ENCODE measurements at regions not wholly inside any gene's neighbourhood (a gene's known extent, or its start where the extent isn't known, plus 50 kb on each side); places are given as distances from the start of the nearest gene placed in this dataset.

DNA sequence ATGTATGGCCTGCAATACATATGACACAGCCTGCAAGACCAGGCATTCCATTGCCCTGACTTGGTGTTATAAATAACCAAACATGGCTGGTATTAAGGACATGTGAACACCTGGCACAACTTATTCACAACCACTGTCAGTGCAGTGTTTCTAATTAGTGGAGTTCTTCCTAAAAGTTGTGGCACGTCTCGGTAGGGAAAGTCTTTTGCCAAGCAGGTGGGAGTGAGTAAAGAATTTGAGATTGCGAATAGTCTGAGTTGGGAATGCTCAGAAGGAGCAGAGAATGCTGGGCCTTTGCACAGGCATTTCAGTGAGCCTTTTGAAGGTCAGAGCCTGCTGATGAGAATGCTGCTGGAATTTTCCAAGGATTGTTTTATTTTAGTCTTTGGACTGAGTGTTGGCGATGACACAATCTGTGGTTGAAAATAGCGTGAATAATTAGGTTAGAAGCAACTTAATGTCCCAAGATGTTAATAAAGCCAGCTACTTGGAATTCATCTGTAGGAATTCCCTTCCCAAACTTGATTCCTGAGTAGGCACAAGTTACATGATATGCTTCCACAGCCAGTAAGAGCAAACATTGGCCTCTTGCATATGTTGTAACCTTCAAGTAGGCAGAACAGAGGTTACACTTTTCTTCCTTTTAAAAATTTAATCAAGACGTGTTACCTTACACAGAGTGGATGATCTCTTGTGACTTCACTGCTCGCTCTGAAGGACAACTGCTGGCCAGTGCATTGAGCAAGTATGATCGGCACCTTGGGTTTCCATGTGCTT lies 83.6 kb upstream of the PGRMC2 start:
- ChIA-PET CTCF (no interaction called here), POLR2A (no interaction called here)
- Histone ChIP-seq H3K4me1 (ENCODE audit: control insufficient read depth, insufficient read depth, low read length) (no peaks in the 10 kb centered on the region), H3K27ac (ENCODE audit: extremely low read depth, low read depth, low read length) (no peak overlapping the region), H3K9me3 (ENCODE audit: control insufficient read depth, insufficient read depth, low read depth, low read length) (no peaks in the 10 kb centered on the region), H3K36me3 (ENCODE audit: control insufficient read depth in 2 of 2, insufficient read depth in 1 of 2, low read length in 2 of 2) (no peaks in the 10 kb centered on the region), H3K4me3 (ENCODE audit: low read depth, low read length) (no peak overlapping the region)
- TF ChIP-seq KLF8 (tag by site-specific recombination; IDR thresholded peaks at IDR 0.05) (no peak), ZNF341 (tag by site-specific recombination; IDR thresholded peaks at IDR 0.05; ENCODE audit: low read depth) (no peak), ZNF558 (tag by site-specific recombination; IDR thresholded peaks at IDR 0.05) (no peak), ZFHX2 (tag by site-specific recombination; conservative IDR thresholded peaks at IDR 0.05) (no peak)

DNA sequence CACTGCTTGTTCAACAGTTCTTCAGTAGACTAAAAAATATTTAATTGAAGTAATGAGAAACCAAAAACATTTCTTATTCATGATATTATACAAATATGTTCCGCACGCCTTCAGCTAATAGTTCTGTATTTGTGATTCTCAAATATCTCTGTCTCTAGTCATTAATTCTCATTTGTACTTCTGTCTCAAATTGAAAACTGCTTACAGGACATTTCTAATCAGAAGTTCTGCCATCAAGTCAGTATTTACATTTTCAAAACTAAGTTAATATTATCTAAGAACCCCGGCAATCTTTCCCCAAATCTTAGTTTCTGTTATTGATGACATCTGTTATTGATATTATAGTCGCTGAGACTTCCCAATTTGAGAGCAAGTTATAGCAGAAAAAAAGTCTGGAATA lies 78.6 kb upstream of the PGRMC2 start:
- CTCF ChIA-PET: interaction anchor here (0.5 to 0.6 kb wide), 2 partner anchors 62 to 208 kb away, joined by 3 to 5 read pairs; no protein-coding TSS in a partner anchor
- TF ChIP-seq SP2 (tag by site-specific recombination; IDR thresholded peaks at IDR 0.05) (no peak), ZNF488 (tag by site-specific recombination; IDR thresholded peaks at IDR 0.05) (no peak), ZNF529 (tag by site-specific recombination; IDR thresholded peaks at IDR 0.05; ENCODE audit: insufficient replicate concordance) (no peak), TRIM28 (IDR thresholded peaks at IDR 0.05; ENCODE audit: borderline replicate concordance, low read length) (no peak), WT1 (tag by site-specific recombination; IDR thresholded peaks at IDR 0.05) (no peak), ZNF768 (tag by site-specific recombination; IDR thresholded peaks at IDR 0.05) (no peak), ZSCAN16 (tag by site-specific recombination; IDR thresholded peaks at IDR 0.05) (no peak), ZNF530 (tag by site-specific recombination; IDR thresholded peaks at IDR 0.05; ENCODE audit: low read depth) (no peak), ZNF621 (tag by site-specific recombination; IDR thresholded peaks at IDR 0.05) (no peak), PRDM1 (tag by site-specific recombination; IDR thresholded peaks at IDR 0.05) (no peak), ZNF626 (tag by site-specific recombination; IDR thresholded peaks at IDR 0.05) (no peak), ZNF518A (tag by site-specific recombination; conservative IDR thresholded peaks at IDR 0.05; ENCODE audit: low read depth) (no peak), ZNF791 (tag by site-specific recombination; IDR thresholded peaks at IDR 0.05) (no peak), ZNF670 (tag by site-specific recombination; IDR thresholded peaks at IDR 0.05; ENCODE audit: low read depth) (no peak)
- TF ChIP-seq, protein P1, sequence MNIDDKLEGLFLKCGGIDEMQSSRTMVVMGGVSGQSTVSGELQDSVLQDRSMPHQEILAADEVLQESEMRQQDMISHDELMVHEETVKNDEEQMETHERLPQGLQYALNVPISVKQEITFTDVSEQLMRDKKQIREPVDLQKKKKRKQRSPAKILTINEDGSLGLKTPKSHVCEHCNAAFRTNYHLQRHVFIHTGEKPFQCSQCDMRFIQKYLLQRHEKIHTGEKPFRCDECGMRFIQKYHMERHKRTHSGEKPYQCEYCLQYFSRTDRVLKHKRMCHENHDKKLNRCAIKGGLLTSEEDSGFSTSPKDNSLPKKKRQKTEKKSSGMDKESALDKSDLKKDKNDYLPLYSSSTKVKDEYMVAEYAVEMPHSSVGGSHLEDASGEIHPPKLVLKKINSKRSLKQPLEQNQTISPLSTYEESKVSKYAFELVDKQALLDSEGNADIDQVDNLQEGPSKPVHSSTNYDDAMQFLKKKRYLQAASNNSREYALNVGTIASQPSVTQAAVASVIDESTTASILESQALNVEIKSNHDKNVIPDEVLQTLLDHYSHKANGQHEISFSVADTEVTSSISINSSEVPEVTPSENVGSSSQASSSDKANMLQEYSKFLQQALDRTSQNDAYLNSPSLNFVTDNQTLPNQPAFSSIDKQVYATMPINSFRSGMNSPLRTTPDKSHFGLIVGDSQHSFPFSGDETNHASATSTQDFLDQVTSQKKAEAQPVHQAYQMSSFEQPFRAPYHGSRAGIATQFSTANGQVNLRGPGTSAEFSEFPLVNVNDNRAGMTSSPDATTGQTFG (tag by site-specific recombination; IDR thresholded peaks at IDR 0.05; ENCODE audit: borderline replicate concordance): no peak
- POLR2A ChIA-PET: no interaction called here
- H3K4me1 ChIP-seq (ENCODE audit: control insufficient read depth, insufficient read depth, low read length): no peaks in the 10 kb centered on the region
- H3K4me3 ChIP-seq (ENCODE audit: low read depth, low read length): no peak overlapping the region
- H3K27ac ChIP-seq (ENCODE audit: extremely low read depth, low read depth, low read length): no peak overlapping the region
- no peaks in the 10 kb centered on the region for H3K9me3 ChIP-seq (ENCODE audit: control insufficient read depth, insufficient read depth, low read depth, low read length)
- no peaks in the 10 kb centered on the region for H3K36me3 ChIP-seq (ENCODE audit: control insufficient read depth in 2 of 2, insufficient read depth in 1 of 2, low read length in 2 of 2)

Data from HEK293 (cell line).